Astrocyte of the cerebellum (primary cell): ENCODE measurements at regions not wholly inside any gene's neighbourhood (a gene's known extent, or its start where the extent isn't known, plus 50 kb on each side); places are given as distances from the start of the nearest gene placed in this dataset.
A peak's percentile ranks its signal among the peaks of the same experiment; 100 is the strongest.

ENCODE experiments used
- DNase-seq: peaks from one replicate; pipeline ENCODE4 v3.0.0-alpha.2; 2011; ENCODE audit warnings: low read depth
- H3K4me3 ChIP-seq: 2 replicates; pipeline ENCODE4 v1.5.1; 2011; ENCODE audit warnings: mild to moderate bottlenecking, low read depth, low read length, moderate library complexity
- CTCF ChIP-seq: IDR thresholded peaks from 2 replicates; pipeline ENCODE4 v1.5.1; 2012; ENCODE audit warnings: low read length, low read depth, moderate library complexity, mild to moderate bottlenecking; ENCODE audit errors: missing control alignments
- in situ Hi-C: cut with HindIII; loops from 2 replicates; pipeline ENCODE4 v1.10.0; 2017; ENCODE audit warnings: low sequenced_read_pairs

DNA sequence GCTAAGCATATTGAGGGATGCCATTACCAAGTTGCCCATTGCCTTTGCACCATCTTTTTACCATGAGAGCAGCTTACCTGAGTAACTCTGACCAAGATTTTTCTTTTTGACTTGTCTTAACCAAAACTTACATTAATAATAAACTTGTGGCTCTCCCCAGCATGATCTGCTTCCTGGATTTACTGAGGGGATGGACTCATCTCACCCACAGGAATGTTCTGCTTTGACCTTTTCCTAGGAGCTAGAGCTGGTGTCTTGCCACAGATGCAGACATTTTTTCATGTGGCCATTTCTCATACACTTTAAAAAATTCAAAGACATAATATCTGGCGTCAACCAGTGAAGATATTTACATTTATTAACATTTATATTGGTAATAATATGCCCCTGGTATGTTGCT, 79.2 kb upstream of the EFHC2 start:
- in situ Hi-C loops, result no loop called here
- DNase-seq, result no peak
- no peak overlapping the region for H3K4me3 ChIP-seq
- TF ChIP-seq CTCF, result no peak

DNA sequence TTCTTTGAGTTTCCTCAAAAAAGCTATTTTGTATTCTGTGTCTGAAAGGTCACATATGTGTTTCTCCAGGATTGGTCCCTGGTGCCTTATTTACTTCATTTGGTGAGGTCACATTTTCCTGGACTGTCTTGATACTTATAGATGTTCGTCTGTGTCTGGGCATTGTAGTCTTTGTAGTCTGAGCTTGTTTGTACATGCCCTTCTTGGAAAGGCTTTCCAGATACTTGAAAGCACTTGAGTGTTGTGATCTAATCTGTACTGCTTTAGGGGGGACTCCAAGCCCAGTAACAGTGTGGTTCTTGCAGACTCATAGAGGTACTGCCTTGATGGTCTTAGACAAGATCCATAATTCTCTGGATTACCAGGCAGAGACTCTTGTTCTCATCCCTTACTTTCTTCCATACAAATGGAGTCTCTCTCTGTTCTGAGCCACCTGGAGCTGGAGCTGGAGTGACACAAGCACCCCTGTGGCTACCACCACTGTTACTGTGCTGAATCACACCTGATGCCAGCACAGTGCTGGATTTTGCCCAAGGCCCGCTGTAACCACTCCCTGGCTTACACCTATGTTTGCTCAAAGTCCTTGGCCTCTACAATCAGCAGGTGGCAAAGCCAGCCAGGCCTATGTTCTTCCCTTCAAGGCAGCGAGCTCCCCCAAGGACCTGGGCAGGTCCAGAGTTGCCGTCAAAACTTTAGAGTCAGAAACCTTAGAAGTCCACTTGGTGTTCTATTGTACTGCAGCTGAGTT, 72.3 kb upstream of the EFHC2 start:
- no peak for TF ChIP-seq CTCF
- no peak for DNase-seq
- in situ Hi-C loops, result no loop called here
- H3K4me3 ChIP-seq, result no peak overlapping the region

DNA sequence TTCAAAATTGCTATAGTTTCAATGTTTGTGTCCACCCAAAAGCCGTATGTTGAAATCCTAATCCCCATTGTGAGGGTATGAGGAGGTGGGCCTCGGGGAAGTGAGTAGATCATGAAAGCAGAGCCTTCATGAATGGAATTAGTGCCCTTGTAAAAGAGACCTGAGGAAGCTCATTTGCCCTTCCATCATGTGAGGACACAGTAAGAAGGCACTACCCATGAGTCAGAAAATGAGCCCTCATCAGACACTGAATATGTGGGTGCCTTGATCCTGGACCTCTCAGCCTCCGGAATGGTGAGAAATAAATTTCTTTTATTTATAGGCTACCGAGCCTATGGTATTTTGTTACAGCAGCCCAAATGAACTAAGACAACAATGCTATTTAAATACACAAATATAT, 57.7 kb upstream of the EFHC2 start:
- no peak overlapping the region for H3K4me3 ChIP-seq
- DNase-seq, result no peak
- no peak for TF ChIP-seq CTCF
- in situ Hi-C loops, result no loop called here

DNA sequence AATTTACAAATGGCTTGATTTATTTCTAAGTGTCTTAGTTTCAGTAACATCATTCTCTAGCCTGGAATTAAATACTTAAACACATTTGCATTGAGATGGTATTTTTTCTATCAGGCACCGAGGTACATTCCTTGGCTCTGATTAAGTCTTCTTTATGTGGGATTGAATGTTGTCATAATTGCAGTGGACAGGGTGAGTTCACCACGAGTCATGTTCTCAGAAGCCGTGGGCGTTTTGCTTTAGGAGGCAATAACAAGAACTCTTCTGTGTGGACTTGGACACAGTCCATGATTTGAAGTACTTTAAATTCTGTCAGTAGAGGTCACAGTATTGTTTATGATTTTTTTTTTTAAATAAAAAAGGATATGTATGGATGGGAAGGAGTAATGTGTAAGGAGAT, 57.1 kb upstream of the EFHC2 start:
- in situ Hi-C loops, result no loop called here
- no peak for TF ChIP-seq CTCF
- DNase-seq, result peak; percentile 70
- H3K4me3 ChIP-seq, result no peak overlapping the region

- H3K4me3 ChIP-seq, result no peak overlapping the region
- in situ Hi-C loops, result no loop called here
- no peak for DNase-seq
- TF ChIP-seq CTCF, result no peak
These were observed 56.7 kb upstream of the EFHC2 start for GRCh38 chrX:44400161-44400560.
